Ovary (tissue), 3 donors: ENCODE measurements at regions not wholly inside any gene's neighbourhood (a gene's known extent, or its start where the extent isn't known, plus 50 kb on each side); places are given as distances from the start of the nearest gene placed in this dataset.

Experiments
- EP300 ChIP-seq: sonication (generic); formaldehyde crosslinking; IDR thresholded peaks from one replicate; pipeline ENCODE4 v1.6.1; 2017; ENCODE audit warnings: antibody characterized with exemption
- TF ChIP-seq, protein P1 (sequence below), 3 donors: fragments of 450-650 bp in 2 of 3; fragments of 200-600 bp in 1 of 3; IDR thresholded peaks; one replicate each; pipeline versions ENCODE4 v1.5.1 to v1.8.0; 2016 to 2022; ENCODE audit warnings: antibody characterized with exemption in 3 of 3, mild to moderate bottlenecking in 1 of 3
- donor health status: DM: no; HTN: no; CAD: no.

DNA sequence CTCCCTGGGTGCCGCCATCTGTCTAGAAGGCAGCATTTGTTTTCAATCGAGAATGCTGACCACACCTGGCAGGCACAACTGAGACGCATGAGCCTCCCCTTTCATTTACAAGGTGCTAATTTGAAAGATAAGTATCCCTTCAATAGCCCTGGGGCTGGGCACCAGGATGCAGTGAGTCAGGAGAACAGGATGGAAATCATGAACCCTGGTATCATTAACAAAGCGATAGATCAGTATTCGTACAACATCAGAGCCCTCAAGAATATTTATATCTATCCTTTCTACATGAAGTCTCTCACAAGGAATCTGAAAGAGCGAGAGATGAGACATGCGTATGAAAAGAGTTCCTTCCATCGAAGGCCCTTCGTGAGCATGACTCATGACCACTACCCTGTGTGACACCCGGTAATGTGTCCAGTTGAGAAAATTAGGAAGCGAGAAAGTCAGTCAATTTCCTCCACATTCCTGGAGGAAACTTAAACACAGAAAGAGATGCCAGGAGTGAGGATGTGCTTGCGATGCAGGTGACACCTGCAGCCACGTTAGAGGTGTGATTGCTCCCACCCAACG lies 123.1 kb upstream of the PITRM1 start:
- TF ChIP-seq, protein P1, sequence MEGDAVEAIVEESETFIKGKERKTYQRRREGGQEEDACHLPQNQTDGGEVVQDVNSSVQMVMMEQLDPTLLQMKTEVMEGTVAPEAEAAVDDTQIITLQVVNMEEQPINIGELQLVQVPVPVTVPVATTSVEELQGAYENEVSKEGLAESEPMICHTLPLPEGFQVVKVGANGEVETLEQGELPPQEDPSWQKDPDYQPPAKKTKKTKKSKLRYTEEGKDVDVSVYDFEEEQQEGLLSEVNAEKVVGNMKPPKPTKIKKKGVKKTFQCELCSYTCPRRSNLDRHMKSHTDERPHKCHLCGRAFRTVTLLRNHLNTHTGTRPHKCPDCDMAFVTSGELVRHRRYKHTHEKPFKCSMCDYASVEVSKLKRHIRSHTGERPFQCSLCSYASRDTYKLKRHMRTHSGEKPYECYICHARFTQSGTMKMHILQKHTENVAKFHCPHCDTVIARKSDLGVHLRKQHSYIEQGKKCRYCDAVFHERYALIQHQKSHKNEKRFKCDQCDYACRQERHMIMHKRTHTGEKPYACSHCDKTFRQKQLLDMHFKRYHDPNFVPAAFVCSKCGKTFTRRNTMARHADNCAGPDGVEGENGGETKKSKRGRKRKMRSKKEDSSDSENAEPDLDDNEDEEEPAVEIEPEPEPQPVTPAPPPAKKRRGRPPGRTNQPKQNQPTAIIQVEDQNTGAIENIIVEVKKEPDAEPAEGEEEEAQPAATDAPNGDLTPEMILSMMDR (IDR thresholded peaks at IDR 0.05) = no peak
- no peak for TF ChIP-seq EP300
